Karpas-422 (cell line): ENCODE measurements at regions not wholly inside any gene's neighbourhood (a gene's known extent, or its start where the extent isn't known, plus 50 kb on each side); places are given as distances from the start of the nearest gene placed in this dataset.

Experiments
- DNase-seq: peaks from one replicate; pipeline ENCODE4 v3.0.0-alpha.2; 2015
- H2AFZ ChIP-seq: fragments of 200-600 bp; sonication (generic); 2 replicates; pipeline ENCODE4 v1.6.1; 2014; ENCODE audit warnings: antibody characterized with exemption, low read length, mixed read lengths
- H3K27ac ChIP-seq: fragments of 200-600 bp; sonication (generic); 2 replicates; pipeline ENCODE4 v1.5.1; 2014; ENCODE audit warnings: mild to moderate bottlenecking, low read length, moderate library complexity
- H3K27me3 ChIP-seq: fragments of 200-600 bp; sonication (generic); 2 replicates; pipeline ENCODE4 v1.6.1; 2014; ENCODE audit warnings: low read length, mixed read lengths
- H3K36me3 ChIP-seq: fragments of 200-600 bp; sonication (generic); 2 replicates; pipeline ENCODE4 v1.6.1; 2014; ENCODE audit warnings: low read length, mixed read lengths; ENCODE audit not compliant: insufficient read depth
- H3K4me1 ChIP-seq: fragments of 200-600 bp; sonication (generic); 2 replicates; pipeline ENCODE4 v1.6.1; 2014; ENCODE audit warnings: mild to moderate bottlenecking, low read length, mixed read lengths
- H3K4me2 ChIP-seq: fragments of 200-600 bp; sonication (generic); 2 replicates; pipeline ENCODE4 v1.6.1; 2014; ENCODE audit warnings: low read length, low read depth, mild to moderate bottlenecking; ENCODE audit not compliant: poor library complexity, severe bottlenecking
- H3K4me3 ChIP-seq: fragments of 200-600 bp; sonication (generic); 2 replicates; pipeline ENCODE4 v1.5.1; 2014; ENCODE audit warnings: mild to moderate bottlenecking, antibody characterized with exemption, low read length, mixed read lengths
- H3K79me2 ChIP-seq: fragments of 200-600 bp; sonication (generic); 2 replicates; pipeline ENCODE4 v1.6.1; 2014; ENCODE audit warnings: mild to moderate bottlenecking, low read length, mixed read lengths
- H3K9ac ChIP-seq: fragments of 200-600 bp; sonication (generic); 2 replicates; pipeline ENCODE4 v1.6.0; 2014; ENCODE audit warnings: low read length
- H3K9me2 ChIP-seq: fragments of 200-600 bp; sonication (generic), shearing (Covaris generic); replicated peaks from 2 replicates; pipeline ENCODE4 v1.6.0; 2014; ENCODE audit warnings: mild to moderate bottlenecking, low read length, moderate library complexity; ENCODE audit not compliant: insufficient read depth
- H3K9me3 ChIP-seq: fragments of 300-700, 200-600 bp; sonication (generic); 2 replicates; pipeline ENCODE4 v1.6.1; 2014; ENCODE audit warnings: low read length, mixed read lengths
- H4K20me1 ChIP-seq: fragments of 200-600 bp; sonication (generic); 2 replicates; pipeline ENCODE4 v1.6.1; 2014; ENCODE audit warnings: mild to moderate bottlenecking, antibody characterized with exemption, low read length, low read depth; ENCODE audit not compliant: insufficient read depth

DNA sequence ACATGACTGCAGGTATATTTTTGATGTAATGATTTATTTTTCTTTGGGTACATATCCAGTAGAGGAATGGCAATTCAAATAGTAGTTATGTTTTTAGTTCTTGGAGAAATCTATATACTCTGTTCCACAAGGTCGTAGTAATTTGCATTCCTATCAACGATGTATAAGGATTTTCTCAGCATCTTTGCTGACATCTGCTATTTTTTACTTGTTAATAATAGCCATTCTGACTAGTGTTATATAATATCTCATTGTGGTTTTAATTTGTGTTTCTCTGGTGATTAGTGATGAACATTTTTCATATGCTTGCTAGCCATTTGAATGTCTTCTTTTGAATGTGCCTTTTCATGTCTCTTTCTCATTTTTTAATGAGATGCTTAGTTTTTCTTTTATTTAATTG is 292.1 kb upstream of the RGS18 start:
- no peak overlapping the region for H2AFZ ChIP-seq
- H3K4me1 ChIP-seq = no peaks in the 10 kb centered on the region
- H3K9ac ChIP-seq = no peak overlapping the region
- H3K36me3 ChIP-seq = no peaks in the 10 kb centered on the region
- H3K79me2 ChIP-seq = no peaks in the 10 kb centered on the region
- no peaks in the 10 kb centered on the region for H3K27me3 ChIP-seq
- H3K9me2 ChIP-seq = no peaks in the 10 kb centered on the region
- no peak overlapping the region for H3K27ac ChIP-seq
- H3K4me2 ChIP-seq = no peak overlapping the region
- no peaks in the 10 kb centered on the region for H4K20me1 ChIP-seq
- no peaks in the 10 kb centered on the region for H3K9me3 ChIP-seq
- DNase-seq = no peak
- H3K4me3 ChIP-seq = no peak overlapping the region

GRCh38 chr1:191869790-191870312 is 288.4 kb upstream of the RGS18 start:
- H3K4me3 ChIP-seq = no peak overlapping the region
- H3K4me2 ChIP-seq = no peak overlapping the region

DNA sequence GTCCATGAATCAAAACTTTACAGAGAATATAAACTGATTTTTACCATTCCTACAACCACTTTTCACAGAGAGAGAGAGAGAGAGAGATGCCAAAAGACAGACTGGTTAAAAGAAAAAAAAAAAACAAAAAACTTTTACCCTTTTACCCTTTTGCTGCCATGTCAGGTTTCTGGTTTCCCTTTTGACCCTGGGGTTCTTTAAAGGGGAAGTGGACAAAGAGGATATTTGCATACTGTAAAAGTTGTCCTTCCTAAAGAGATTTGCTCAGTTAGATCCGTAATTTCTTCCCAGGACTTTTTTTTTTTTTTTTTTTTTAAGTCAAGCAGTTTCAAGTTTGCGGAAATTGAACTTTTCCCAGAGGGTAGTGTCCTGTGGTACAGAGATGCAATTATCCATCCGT is 287.8 kb upstream of the RGS18 start:
- no peaks in the 10 kb centered on the region for H3K9me2 ChIP-seq
- no peaks in the 10 kb centered on the region for H3K4me1 ChIP-seq
- DNase-seq = no peak
- H3K27ac ChIP-seq = no peak overlapping the region
- no peaks in the 10 kb centered on the region for H3K27me3 ChIP-seq
- H4K20me1 ChIP-seq = no peaks in the 10 kb centered on the region
- no peak overlapping the region for H3K9ac ChIP-seq
- H2AFZ ChIP-seq = no peak overlapping the region
- H3K4me3 ChIP-seq = no peak overlapping the region
- H3K36me3 ChIP-seq = no peaks in the 10 kb centered on the region
- no peaks in the 10 kb centered on the region for H3K79me2 ChIP-seq
- no peak overlapping the region for H3K4me2 ChIP-seq
- H3K9me3 ChIP-seq = no peaks in the 10 kb centered on the region

More at GRCh38 chr1:191869790-191870312, 288.4 kb upstream of the RGS18 start:
- Histone ChIP-seq H3K36me3 (no peaks in the 10 kb centered on the region), H3K4me1 (no peaks in the 10 kb centered on the region), H3K27me3 (no peaks in the 10 kb centered on the region), H3K9me2 (no peaks in the 10 kb centered on the region), H3K9ac (no peak overlapping the region), H3K79me2 (no peaks in the 10 kb centered on the region), H3K27ac (no peak overlapping the region), H2AFZ (no peak overlapping the region), H4K20me1 (no peaks in the 10 kb centered on the region), H3K9me3 (no peaks in the 10 kb centered on the region)
- no peak for DNase-seq

GRCh38 chr1:191875994-191876393 is 282.3 kb upstream of the RGS18 start:
- H3K4me1 ChIP-seq = no peaks in the 10 kb centered on the region
- no peaks in the 10 kb centered on the region for H3K79me2 ChIP-seq
- no peak for DNase-seq
- H3K4me2 ChIP-seq = no peak overlapping the region
- no peaks in the 10 kb centered on the region for H3K27me3 ChIP-seq
- H2AFZ ChIP-seq = no peak overlapping the region
- H3K4me3 ChIP-seq = no peak overlapping the region
- H3K9me3 ChIP-seq = no peaks in the 10 kb centered on the region
- H3K9ac ChIP-seq = no peak overlapping the region
- H4K20me1 ChIP-seq = no peaks in the 10 kb centered on the region
- H3K36me3 ChIP-seq = no peaks in the 10 kb centered on the region
- no peaks in the 10 kb centered on the region for H3K9me2 ChIP-seq
- H3K27ac ChIP-seq = no peak overlapping the region

GRCh38 chr1:191876631-191877030 is 281.6 kb upstream of the RGS18 start:
- no peak for DNase-seq
- no peaks in the 10 kb centered on the region for H3K36me3 ChIP-seq
- no peak overlapping the region for H3K9ac ChIP-seq
- H3K9me3 ChIP-seq = no peaks in the 10 kb centered on the region
- no peaks in the 10 kb centered on the region for H4K20me1 ChIP-seq
- no peaks in the 10 kb centered on the region for H3K9me2 ChIP-seq
- H3K4me3 ChIP-seq = no peak overlapping the region
- H3K27me3 ChIP-seq = no peaks in the 10 kb centered on the region
- no peak overlapping the region for H3K4me2 ChIP-seq
- no peaks in the 10 kb centered on the region for H3K79me2 ChIP-seq
- H3K4me1 ChIP-seq = no peaks in the 10 kb centered on the region
- H2AFZ ChIP-seq = no peak overlapping the region
- H3K27ac ChIP-seq = no peak overlapping the region

DNA sequence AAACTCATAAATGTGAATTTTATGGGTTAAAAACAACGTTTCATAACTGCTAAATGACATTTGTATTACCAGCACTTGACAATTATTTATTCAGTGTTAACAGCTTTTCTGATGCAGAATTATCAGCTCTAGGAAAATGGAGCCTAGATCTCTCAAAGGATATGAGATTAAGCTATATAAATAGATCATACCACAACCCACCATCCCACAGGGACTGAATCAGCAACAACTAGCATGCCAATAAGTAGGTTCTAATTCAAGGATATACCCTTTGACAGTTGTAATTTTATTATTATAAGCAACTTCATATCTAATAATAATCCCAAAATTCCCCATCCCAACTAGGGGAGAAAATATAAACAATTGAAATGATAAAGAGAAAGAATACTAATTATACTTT is 275.4 kb upstream of the RGS18 start:
- Histone ChIP-seq H3K4me3 (no peak overlapping the region), H3K9ac (no peak overlapping the region), H3K9me2 (0 out of 2 replicates have a peak, but pooled peaks cover 2% of the 10 kb centered on the region)

DNA sequence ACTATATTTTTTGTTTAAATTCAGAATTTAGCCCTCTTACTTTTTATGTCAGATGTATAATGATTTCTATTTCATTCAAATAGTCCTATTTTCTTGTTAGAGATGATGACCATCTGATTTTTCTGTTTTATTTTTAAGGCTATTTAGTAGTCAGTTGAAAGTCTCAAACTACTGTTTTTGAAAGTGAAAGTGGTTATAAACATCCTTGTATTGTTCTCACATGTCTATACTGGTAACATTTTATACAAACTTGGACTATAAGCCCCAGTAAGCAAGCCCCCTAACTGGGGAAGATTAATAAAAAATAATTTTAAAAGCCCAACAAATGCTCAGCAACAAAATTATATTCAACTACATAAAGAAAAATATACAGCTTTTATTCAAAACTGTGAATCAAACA is 271.3 kb upstream of the RGS18 start:
- Histone ChIP-seq H2AFZ (no peak overlapping the region), H3K9me2 (0 out of 2 replicates have a peak, but pooled peaks cover 2% of the 10 kb centered on the region), H4K20me1 (no peaks in the 10 kb centered on the region), H3K27me3 (no peaks in the 10 kb centered on the region), H3K4me2 (no peak overlapping the region), H3K36me3 (no peaks in the 10 kb centered on the region), H3K4me1 (no peaks in the 10 kb centered on the region), H3K27ac (no peak overlapping the region), H3K9me3 (no peaks in the 10 kb centered on the region), H3K9ac (no peak overlapping the region), H3K79me2 (no peaks in the 10 kb centered on the region), H3K4me3 (no peak overlapping the region)
- DNase-seq = no peak

More for the DNA sequence above, 275.4 kb upstream of the RGS18 start:
- H4K20me1 ChIP-seq = no peaks in the 10 kb centered on the region
- no peak for DNase-seq
- H2AFZ ChIP-seq = no peak overlapping the region
- no peaks in the 10 kb centered on the region for H3K27me3 ChIP-seq
- H3K36me3 ChIP-seq = no peaks in the 10 kb centered on the region
- no peak overlapping the region for H3K4me2 ChIP-seq
- no peak overlapping the region for H3K27ac ChIP-seq
- no peaks in the 10 kb centered on the region for H3K4me1 ChIP-seq
- no peaks in the 10 kb centered on the region for H3K79me2 ChIP-seq
- no peaks in the 10 kb centered on the region for H3K9me3 ChIP-seq

GRCh38 chr1:191888996-191889622 is 269.2 kb upstream of the RGS18 start:
- Histone ChIP-seq H3K79me2 (no peaks in the 10 kb centered on the region), H3K9me2 (0 out of 2 replicates have a peak, but pooled peaks cover 2% of the 10 kb centered on the region), H3K36me3 (no peaks in the 10 kb centered on the region), H4K20me1 (no peaks in the 10 kb centered on the region), H3K4me1 (no peaks in the 10 kb centered on the region), H3K4me3 (no peak overlapping the region), H3K4me2 (no peak overlapping the region), H2AFZ (no peak overlapping the region), H3K27ac (no peak overlapping the region), H3K27me3 (no peaks in the 10 kb centered on the region), H3K9ac (no peak overlapping the region), H3K9me3 (no peaks in the 10 kb centered on the region)
- DNase-seq = no peak
